ENCODE measurements at regions not wholly inside any gene's neighbourhood (a gene's known extent, or its start where the extent isn't known, plus 50 kb on each side); places are given as distances from the start of the nearest gene placed in this dataset.

- Histone ChIP-seq H3K4me1 (no peaks in the 10 kb centered on the region), H3K9me3 (no peaks in the 10 kb centered on the region), H3K36me3 (no peaks in the 10 kb centered on the region), H3K4me3 (replicated peaks in 1 of 3) (no peak overlapping the region), H3K27me3 (no peaks in the 10 kb centered on the region), H3K27ac (no peak overlapping the region)
- TF ChIP-seq POLR2A (IDR thresholded peaks at IDR 0.05) (no peak), CTCF (IDR thresholded peaks at IDR 0.05) (no peak)
- intact Hi-C loops (cut with DNase I): no loop called here
- DNase-seq: no peak
- 97 to 100% methylated on average over 1 of the region's 1 CpG for WGBS, 2 donors
Observed at GRCh38 chr1:188270497-188270896, 1441.7 kb downstream of the PLA2G4A start.

GRCh38 chr1:188277771-188278170 lies 1449.0 kb downstream of the PLA2G4A start:
- TF ChIP-seq CTCF (IDR thresholded peaks at IDR 0.05) (no peak), POLR2A (IDR thresholded peaks at IDR 0.05) (no peak)
- H3K27ac ChIP-seq: no peak overlapping the region
- DNase-seq: no peak
- no peaks in the 10 kb centered on the region for H3K9me3 ChIP-seq
- H3K4me3 ChIP-seq (replicated peaks in 1 of 3): no peak overlapping the region
- 97% methylated on average over 1 of the region's 1 CpG for WGBS, 2 donors
- no peaks in the 10 kb centered on the region for H3K4me1 ChIP-seq
- H3K36me3 ChIP-seq: no peaks in the 10 kb centered on the region
- intact Hi-C loops (cut with DNase I): no loop called here
- no peaks in the 10 kb centered on the region for H3K27me3 ChIP-seq

- no peak for DNase-seq
- Histone ChIP-seq H3K4me3 (replicated peaks in 1 of 3) (no peak overlapping the region), H3K27me3 (no peaks in the 10 kb centered on the region), H3K27ac (no peak overlapping the region), H3K36me3 (no peaks in the 10 kb centered on the region), H3K9me3 (no peaks in the 10 kb centered on the region), H3K4me1 (no peaks in the 10 kb centered on the region)
- TF ChIP-seq POLR2A (IDR thresholded peaks at IDR 0.05) (no peak), CTCF (IDR thresholded peaks at IDR 0.05) (no peak)
- intact Hi-C loops (cut with DNase I): no loop called here
- WGBS, 2 donors: 69 to 81% methylated on average over 3 of the region's 3 CpGs
Observed at GRCh38 chr1:188281921-188282320, 1453.2 kb downstream of the PLA2G4A start.

DNA sequence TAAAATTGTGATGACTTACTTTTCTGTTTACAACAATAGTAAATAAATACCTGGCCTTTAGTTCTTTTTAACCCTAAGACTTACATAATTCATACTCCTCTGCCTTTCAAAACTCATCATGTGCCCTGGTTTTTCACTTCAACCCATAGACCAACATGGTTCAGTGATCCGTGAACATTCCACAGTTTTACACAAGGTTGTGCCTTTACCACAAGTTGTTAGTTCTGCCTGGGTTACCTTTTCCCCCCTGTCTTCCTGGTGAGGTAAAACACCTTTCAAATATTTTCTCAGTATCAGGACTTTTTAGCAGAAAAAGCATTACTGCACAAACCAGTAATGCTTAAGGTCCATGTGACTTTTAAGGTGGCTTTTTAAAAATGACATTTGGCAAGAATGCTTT lies 1466.4 kb downstream of the PLA2G4A start:
- Histone ChIP-seq H3K4me3 (replicated peaks in 1 of 3) (no peak overlapping the region), H3K4me1 (peaks cover 8 to 15% of the 10 kb centered on the region in 2 donors), H3K9me3 (no peaks in the 10 kb centered on the region), H3K36me3 (no peaks in the 10 kb centered on the region), H3K27me3 (no peaks in the 10 kb centered on the region), H3K27ac (peak overlapping the region; percentile 18 to 63 (median 50))
- peak in 4 of 6 experiments; percentile 36 to 70 (median 44) for TF ChIP-seq CTCF (IDR thresholded peaks at IDR 0.05)
- TF ChIP-seq POLR2A (IDR thresholded peaks at IDR 0.05): no peak
- WGBS, 2 donors: 35 to 51% methylated on average over 1 of the region's 1 CpG
- intact Hi-C loops (cut with DNase I): no loop called here
- DNase-seq: peak; percentile 6 to 19

DNA sequence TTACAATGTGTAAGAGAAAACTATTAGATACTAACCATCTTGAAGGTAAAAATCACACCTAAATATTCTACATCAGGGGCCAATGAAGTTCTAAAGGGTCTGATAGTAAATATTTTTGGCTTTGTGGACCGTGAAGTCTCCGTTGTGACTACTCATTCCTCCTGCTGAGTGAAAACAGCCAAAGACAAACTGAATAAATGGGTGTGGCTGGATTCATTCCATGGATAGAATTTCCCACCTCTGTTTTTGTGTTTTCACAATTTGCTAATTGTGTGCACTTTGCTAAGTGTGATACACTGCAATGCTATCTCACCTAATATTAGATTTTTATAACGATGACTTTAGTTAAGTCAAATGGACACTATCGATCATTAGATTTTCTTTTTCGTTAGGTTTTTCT lies 1474.0 kb downstream of the PLA2G4A start:
- Histone ChIP-seq H3K4me1 (no peaks in the 10 kb centered on the region), H3K4me3 (replicated peaks in 1 of 3) (no peak overlapping the region), H3K9me3 (no peaks in the 10 kb centered on the region), H3K27me3 (no peaks in the 10 kb centered on the region), H3K27ac (no peak overlapping the region), H3K36me3 (no peaks in the 10 kb centered on the region)
- no peak for DNase-seq
- intact Hi-C loops (cut with DNase I): no loop called here
- 72 to 85% methylated on average over 5 of the region's 5 CpGs for WGBS, 2 donors
- TF ChIP-seq CTCF (IDR thresholded peaks at IDR 0.05) (no peak), POLR2A (IDR thresholded peaks at IDR 0.05) (no peak)
